ENCODE measurements at regions not wholly inside any gene's neighbourhood (a gene's known extent, or its start where the extent isn't known, plus 50 kb on each side); places are given as distances from the start of the nearest gene placed in this dataset.
"Not testable (repeated sequence)": the region's sequence is repeated elsewhere in the genome, so short reads cannot be mapped to it uniquely, and the experiment has no call there.

DNA sequence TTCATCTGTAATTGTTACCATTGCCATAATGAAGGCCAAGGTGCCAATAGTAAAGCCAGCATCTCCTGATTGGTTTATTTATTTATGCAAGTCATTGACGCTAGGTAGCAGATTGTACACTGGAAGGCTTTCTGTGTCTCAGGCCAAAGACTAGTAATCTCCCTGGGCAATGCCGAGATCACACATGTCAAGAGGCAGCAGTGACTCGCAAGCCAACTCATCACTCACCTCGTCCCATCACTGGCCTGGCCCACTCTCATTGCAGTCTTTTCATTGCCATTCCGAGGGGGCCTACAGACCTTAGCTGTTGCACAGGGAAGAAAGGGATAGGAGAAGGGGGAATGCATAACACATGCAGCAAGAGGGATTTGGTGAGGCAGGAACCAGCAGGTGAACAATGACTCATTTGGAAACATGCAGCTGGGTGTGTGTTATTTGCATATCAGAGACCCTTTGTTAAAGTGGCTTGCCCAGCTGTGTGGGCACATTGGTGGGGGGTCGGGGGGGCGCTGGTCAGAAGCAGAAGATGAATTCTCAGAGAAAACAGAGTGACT is 448.7 kb upstream of the HNRNPA3 start:
- DNase-seq (ENCODE audit: low read depth in 2 of 2): no peak

DNA sequence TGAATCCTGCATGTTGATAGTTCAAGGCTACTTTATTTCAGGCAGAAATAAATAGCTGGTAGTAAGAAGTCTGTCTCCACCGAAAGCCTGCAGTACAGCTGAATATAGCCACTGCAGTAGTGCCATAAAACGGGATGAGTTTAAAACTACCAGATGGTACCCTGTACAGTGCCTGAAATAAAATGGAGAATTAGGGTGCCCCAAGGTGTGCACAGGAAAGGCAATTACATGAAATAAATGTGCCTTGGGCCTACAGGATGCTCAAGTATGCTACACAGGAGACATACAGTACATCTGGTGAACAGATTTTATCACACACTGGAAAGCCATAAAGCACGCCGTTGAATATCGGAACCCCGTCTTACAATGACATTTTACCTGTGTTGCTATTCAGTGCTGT is 447.7 kb upstream of the HNRNPA3 start:
- DNase-seq (ENCODE audit: low read depth in 2 of 2): no peak

DNA sequence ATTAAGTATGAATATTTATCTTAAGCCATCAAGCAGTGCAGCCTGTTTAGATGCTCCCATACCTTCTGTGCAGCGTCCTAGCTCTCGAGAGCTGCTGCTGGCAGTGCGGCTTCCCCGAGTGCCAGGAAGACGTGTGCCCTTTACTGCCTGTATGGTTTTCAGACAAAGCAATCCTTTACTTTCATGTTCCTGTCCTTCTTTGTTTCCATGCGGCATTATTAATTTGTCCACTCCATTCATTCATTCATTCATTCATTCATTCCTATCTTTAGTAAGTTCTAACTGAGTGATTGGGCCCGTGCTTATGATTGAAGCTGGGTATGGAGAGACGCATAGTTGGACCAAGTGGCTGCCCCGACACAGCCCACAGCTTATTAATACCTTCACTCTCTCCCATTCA is 446.6 kb upstream of the HNRNPA3 start:
- no peak for DNase-seq (ENCODE audit: low read depth in 2 of 2)

DNA sequence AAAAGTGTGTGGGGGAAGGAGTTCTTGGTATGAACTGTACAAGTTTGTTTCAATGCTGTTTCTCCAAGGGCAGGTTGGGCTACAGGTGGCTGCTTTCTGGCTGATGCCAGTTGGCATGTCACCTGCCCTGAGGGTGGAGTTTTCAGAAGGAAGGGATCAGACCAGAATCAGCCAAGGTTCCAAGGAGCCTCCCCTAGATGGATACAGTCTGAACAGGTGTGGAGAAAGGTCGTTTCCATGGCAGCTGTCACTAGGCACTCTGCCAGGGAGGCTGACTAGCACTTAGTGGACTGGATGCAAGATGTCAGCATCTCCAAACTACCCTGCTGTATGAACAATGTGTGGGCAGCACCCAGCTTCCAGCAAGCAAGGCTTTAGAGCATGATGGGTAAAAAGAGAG is 444.4 kb upstream of the HNRNPA3 start:
- no peak for DNase-seq (ENCODE audit: low read depth in 2 of 2)

DNA sequence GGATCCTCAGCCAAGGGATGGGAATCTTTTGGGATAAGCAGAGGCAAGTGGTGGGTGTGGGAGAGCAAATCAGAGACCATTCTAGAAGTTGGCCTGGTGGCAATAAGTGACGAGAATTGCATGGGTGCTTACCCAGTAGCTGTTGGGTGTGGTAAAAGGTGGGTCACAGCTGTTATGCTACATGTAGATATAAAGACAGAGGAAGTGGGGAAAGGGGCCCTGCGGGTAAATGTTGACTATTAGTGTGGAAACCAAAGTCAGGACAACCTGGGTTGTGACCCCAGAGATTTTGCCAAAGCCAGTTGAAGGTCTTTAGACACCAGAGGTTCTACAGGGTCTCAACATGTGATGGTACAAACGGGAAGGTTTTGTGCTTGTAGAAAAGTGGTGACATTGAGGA is 443.6 kb upstream of the HNRNPA3 start:
- DNase-seq (ENCODE audit: low read depth in 2 of 2): no peak

DNA sequence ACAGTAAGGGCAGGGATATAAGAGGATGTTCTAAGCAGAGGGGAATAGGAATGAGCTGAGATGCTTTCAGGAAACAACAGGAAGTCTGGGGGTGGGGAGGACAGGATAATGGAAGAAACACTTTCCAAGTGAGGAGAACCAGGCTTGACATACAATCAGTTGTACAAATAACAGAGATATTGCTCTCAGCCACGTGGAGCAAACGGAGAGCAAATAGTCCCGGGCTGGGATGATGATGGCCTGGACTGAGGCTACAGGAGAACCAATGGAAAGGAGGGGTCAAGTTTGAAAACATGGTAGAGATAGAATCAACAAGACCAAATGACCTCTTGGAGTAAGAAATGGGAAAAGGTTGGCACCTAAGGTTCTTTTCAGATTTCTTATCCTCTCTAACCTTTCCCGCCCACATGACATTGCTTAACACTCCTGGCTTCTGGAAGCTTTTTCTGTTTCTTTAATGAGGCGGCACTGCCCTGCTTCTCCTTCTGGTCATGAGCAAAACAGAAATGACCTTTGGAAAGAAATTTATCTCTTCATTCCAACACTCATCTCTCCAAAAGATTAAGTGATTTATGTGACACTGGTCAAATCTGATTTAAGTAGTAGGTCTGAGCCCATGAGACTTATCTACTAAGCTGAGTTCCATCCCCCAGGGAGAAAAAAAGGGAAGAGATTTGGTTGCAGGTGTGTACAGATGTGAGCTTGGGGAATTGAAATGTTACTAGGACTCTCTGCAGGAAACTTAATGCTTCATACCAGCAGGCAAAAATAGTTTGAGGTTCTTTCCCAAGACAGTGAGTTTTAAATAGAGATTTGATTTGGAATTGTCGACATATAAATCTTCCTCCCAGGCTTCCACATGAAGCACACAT is 442.9 kb upstream of the HNRNPA3 start:
- DNase-seq (ENCODE audit: low read depth in 2 of 2): no peak

DNA sequence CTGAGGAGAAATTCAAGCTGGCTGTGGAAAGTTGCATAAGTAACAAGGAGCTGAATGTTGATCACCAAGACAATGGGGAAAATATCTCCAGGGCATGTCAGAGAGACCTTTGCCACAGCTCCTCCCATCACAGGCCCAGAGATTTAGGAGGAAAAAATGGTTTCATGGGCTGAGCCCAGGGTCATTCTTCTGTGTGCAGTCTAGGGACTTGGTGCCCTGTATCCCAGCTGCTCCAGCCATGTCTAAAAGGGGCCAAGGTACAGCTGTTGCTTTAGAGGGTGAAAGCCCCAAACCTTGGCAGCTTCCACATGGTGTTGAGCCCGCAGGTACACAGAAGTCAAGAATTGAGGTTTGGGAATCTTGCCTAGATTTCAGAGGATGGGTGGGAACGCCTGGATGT is 439.8 kb upstream of the HNRNPA3 start:
- DNase-seq (ENCODE audit: low read depth in 2 of 2): no peak

DNA sequence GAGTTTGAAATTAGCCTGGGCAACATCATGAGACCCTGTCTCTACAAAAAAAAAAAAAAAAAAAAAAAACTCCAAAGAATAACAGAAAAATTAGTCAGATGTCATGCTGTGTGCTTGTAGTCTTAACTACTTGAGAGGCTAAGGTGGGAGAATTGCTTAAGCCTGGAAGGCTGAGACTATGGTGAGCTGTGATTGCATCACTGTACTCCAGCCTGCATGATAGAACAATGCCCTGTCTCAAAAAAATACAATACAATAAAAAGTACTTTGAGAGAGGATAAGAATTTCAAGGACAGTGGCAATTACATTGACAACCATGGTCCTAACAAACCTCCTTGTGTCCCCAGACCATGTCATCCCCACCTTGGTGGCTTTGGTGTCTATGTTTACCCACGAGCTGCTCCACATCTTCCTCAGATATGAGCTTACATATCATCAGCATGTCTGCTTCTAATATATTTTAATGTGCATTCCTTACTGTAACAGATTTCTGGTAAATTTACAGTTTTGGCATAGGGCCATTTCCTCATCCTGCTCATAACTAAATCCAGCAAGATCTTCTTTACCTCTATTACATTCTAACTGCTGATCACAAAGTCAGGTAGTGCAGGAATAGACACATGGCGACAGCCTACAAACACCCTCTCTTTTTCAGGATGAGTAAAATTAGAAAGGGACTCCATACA is 437.7 kb upstream of the HNRNPA3 start:
- DNase-seq (ENCODE audit: low read depth in 2 of 2): no peak

DNA sequence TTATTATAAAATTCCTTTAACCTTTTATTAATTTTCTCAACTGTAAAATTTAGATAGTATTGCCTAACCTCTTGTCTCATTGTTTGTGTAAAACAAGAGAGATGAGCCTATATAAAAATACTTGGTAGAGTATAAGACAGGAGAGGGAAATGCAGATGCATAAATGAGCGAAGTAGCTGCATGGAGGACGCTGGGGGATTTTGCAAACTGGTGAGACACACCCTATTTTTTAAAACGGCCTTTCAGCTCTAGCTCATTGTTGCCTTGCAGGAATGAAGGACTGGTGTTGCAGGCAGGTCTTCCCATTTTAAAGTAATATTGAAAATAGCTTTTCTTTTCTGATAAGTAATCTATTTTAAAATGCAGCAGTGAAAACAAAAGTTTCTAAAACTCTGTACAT is 435.3 kb upstream of the HNRNPA3 start:
- DNase-seq (ENCODE audit: low read depth in 2 of 2): no peak

DNA sequence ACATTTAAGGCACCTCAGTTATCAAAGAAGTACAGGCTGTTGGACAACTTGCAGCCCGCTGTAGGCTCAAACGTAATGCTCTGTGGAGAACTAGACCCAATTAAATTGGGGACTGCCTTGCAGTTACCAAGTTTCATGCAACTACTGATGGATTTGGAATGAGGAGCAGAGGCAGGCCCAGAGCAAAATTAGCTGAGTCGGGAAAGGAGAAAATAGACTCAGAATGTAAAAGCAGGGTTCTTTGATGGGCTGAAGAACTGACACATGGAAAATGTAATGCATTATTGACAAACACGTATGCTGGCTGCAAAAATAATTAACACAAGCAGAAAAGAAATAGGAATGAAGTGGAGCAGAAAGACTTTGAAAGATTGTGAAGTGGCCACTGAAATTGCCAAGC is 432.7 kb upstream of the HNRNPA3 start:
- no peak for DNase-seq (ENCODE audit: low read depth in 2 of 2)

DNA sequence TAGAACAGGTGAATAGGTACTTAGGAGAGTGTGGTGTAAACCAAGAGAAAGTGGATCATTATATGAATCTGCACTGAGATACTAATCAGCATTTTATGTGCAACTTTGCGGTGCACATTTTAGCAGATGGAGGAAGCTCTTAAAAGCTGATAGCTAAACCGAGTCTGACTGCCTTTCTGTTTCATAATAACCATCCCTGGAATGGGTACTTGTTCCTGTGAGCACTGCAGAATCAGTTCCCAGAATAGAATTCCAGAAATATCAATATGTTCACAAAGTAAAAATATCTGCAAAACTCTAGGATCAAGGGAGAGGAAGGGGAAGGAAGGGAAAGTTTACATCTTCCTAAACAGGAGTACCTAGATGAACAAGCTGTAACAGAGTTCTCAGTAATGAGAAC is 432.2 kb upstream of the HNRNPA3 start:
- no peak for DNase-seq (ENCODE audit: low read depth in 2 of 2)

DNA sequence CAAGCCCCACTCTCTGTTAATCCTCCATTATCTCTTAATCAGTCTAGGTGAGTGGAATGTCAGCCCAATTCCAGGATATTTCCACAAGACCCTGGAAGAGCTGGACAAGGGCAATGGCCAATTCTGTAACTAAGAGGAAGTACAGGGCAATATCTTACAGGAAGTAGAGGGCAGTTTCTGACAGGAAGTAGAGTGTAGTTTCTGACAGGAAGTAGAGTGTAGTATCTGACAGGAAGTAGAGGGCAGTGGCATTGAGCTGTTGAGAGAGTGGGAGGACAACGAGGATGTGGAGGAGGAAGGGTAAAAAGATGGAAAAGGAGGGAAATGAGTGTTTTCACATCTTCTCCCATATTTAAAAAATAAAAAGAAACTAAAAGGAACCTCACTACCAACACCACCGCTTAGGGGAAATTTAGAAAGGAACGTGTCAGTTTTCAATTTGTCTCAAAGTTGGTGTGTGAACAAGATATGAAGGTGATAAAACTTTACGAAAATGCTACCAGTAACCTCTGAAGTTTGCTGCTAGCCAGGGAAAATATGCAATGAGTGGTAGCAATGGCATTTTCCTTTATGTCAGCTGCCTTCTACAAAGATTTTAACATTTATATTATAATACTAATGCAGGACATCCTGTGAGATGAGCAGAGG is 430.9 kb upstream of the HNRNPA3 start:
- no peak for DNase-seq (ENCODE audit: low read depth in 2 of 2)

DNA sequence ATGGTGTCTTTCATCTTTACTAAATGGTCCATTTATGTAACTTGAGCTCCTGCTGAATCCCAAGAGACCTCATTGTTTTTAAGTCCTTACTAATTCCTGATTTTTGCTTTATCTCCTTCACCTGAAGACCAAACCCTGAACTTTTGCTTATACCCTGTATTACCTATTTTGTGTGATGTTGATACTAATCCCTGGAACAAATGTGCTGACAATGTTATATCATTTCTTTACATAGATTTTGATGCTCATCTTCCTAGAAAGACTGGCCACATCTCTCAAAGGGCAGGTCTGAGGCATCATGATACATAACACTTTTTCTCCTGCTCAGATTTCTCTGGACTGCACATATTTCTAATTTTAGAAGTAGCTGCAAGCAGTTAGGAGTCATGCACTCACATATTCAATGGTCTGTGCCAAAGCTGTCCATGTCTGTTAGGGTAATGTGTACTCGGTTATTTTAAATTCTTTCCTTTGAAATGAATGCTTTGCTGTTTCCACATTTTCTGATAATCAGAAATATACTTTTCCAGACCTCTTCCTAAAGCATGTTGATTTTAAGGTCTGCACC is 427.9 kb upstream of the HNRNPA3 start:
- DNase-seq (ENCODE audit: low read depth in 2 of 2): no peak

DNA sequence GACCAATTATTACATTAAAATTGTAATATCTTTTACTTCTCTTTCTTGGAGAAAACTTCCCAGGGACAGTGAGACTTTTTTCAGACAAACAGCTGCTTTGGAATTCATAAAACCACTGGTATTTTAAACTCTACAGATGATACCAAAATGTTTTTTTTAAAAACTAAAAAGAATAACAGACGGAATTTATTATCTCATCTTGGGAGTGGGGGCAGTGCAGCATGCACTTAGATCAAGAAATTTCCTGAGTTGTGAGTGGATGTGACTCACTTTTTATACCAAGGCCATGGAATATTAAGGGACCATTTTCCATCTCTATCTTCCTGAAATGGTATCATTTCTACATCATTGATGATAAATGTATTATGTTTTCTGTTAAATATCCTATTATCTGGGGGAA is 422.8 kb upstream of the HNRNPA3 start:
- no peak for DNase-seq (ENCODE audit: low read depth in 2 of 2)

DNA sequence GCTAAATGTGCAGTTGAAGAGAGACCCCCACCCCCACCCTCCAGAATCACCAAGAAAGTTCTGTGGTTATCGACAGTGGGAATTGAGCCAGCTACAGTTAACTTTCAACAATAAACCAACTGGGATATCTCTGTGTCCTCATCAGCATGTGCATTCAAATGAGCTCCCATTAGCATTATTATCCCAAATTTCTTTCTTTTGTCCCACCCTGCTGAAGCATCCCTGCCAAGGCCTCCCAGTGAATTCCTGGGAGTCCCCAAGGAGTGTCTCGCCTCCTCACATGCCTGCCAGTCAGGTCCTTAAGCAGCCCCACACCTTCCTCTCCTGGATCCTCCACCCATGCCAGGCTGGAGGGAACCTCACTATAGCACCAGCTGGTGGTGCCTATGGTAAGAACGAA is 422.1 kb upstream of the HNRNPA3 start:
- DNase-seq (ENCODE audit: low read depth in 2 of 2): no peak

DNA sequence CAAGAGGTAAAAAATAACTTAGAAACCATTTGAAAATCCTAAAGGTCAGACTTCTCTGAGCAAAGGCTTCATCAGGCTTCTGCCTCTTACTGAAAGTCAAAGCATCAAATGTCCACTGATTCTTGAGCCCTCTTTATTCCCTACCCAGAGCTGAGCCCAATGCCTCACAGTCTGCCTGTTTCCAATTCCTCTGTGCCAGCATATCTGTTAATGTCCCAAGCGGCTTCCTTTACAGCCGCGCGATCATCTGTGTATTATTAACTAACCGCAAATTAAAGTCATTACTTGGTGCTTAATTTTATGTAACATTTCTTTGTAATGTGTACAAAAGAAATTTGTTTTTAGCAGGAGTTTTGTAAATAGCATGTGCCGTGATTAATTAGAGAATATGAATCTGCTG is 418.8 kb upstream of the HNRNPA3 start:
- DNase-seq (ENCODE audit: low read depth in 2 of 2): no peak

DNA sequence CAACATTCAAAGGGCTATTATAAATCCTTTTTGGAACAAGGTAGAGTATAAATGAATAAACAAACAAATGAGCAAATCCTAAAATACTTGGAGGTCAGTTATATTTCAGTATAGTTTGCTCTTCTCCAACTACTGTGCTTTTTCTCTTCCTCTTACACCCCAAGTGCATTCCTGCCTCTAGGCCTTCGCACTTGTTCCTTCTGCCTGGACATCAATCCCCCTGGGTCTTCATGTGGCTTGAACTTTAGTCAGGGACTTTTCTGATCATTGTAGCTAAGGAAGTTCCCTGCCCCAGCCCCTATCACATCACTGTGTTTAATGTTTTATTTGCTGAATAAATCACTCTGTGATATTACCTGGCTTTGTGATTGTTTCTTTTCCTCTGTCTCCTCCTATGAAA is 418.2 kb upstream of the HNRNPA3 start:
- DNase-seq (ENCODE audit: low read depth in 2 of 2): no peak

DNA sequence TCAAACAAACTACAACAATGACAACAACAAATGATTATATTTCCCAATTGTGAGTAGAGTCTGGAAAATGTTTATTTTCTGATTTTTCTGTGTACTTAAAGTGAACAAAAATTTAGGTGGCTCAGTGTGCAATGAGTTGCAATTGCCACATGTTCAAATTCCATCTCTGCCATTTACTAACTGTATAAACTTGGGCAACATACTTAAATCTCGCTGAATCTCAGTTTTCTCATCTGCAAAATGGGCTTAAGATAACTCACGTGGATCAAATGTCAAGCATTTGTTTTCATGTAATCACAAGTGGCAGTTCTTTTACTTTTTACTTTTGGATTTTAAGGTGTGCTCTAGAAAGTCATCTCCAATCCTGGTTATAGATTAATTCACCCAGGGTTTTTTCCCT is 416.8 kb upstream of the HNRNPA3 start:
- no peak for DNase-seq (ENCODE audit: low read depth in 2 of 2)

DNA sequence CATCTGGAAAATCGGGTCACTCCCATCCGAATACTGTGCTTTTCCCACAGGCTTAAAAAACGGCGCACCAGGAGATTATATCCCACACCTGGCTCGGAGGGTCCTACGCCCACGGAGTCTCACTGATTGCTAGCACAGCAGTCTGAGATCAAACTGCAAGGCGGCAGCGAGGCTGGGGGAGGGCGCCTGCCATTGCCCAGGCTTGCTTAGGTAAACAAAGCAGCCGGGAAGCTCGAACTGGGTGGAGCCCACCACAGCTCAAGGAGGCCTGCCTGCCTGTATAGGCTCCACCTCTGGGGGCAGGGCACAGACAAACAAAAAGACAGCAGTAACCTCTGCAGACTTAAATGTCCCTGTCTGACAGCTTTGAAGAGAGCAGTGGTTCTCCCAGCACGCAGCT is 415.9 kb upstream of the HNRNPA3 start:
- not testable (repeated sequence) for DNase-seq (ENCODE audit: low read depth in 2 of 2)

DNA sequence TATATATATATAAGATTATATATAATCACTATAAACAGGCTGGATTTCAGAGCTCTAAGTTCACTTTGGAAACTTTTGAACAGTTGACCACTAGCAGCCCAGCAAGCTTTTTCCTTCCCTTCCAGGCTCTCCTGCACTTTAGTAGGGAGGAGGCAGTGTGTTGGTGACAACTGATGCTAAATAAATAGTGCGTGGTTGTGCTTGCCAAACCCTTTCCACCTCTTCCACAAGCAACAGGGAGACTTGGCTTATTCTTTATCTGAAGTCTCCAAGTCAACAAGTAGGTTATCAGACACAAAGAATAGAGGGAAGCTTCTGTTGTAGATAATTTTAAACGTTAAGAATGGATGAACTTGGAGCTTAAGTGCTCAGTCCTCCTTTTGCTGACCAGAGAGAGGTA is 408.2 kb upstream of the HNRNPA3 start:
- no peak for DNase-seq (ENCODE audit: low read depth in 2 of 2)

DNA sequence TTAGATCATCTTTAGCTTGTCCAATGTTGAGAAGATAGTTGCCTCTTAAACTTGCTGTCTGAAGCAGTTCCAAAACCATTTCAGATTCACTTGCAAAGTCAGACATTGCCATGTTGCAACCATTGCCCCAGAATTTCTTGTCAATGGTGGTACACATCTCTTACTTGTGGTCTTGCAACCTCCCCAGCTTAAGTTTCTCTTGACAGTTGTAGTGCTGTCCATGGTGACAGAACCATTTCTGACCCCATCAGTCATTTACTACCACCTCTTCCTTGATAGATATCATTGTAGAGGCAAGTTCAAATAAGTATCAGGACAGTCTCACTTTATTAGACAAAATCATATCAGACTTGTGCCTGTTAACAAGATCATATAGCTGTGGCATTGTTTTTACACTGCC is 407.2 kb upstream of the HNRNPA3 start:
- no peak for DNase-seq (ENCODE audit: low read depth in 2 of 2)

DNA sequence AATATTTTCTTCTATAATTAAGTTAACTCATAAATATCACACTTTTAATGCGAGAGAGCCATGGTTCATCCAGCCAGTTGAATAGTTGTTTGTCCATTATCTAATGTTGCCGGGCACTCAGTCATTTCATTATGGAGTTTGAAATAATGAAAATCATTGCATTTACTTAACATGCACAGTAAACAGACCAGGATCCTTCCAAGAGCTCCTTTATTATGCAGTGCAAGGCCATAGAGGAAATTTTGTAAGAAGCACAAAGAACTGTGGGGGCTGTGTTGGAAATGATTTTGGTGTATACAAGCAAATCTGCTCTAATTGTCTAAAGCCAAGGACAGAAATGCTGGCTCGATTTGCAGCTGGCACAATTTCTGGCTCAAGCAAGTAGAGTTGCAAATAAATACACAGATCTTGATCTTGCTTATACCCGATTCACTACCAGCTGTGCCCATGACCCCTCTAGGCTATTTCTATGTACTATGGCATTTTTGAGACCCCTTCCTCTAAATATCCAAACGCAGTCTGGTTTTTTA is 400.3 kb upstream of the HNRNPA3 start:
- no peak for DNase-seq (ENCODE audit: low read depth in 2 of 2)
